Mucosa of descending colon (tissue), 3 donors: ENCODE measurements at regions not wholly inside any gene's neighbourhood (a gene's known extent, or its start where the extent isn't known, plus 50 kb on each side); places are given as distances from the start of the nearest gene placed in this dataset.
A peak's percentile ranks its signal among the peaks of the same experiment; 100 is the strongest.
"Not testable (repeated sequence)": the region's sequence is repeated elsewhere in the genome, so short reads cannot be mapped to it uniquely, and the experiment has no call there.

ENCODE experiments used
- ATAC-seq: fragments of 200-7000 bp; cut with Tn5 transposase; one replicate; pipeline ENCODE4 v1.9.1; 2020; ENCODE audit warnings: mild to moderate bottlenecking, moderate library complexity
- DNase-seq, 3 donors: peaks; one replicate each; pipeline ENCODE4 v3.0.0-alpha.2; 2020
- H3K36me3 ChIP-seq: fragments of 200-600 bp; one replicate; pipeline ENCODE4 v1.8.0; 2021; ENCODE audit warnings: low read depth, mild to moderate bottlenecking
- H3K4me1 ChIP-seq: fragments of 200-600 bp; one replicate; pipeline ENCODE4 v1.8.0; 2021; ENCODE audit warnings: low read depth, mild to moderate bottlenecking
- H3K4me3 ChIP-seq: fragments of 200-600 bp; one replicate; pipeline ENCODE4 v1.8.0; 2021; ENCODE audit warnings: mild to moderate bottlenecking
- H3K9me3 ChIP-seq: fragments of 200-600 bp; one replicate; pipeline ENCODE4 v1.8.0; 2021; ENCODE audit warnings: mild to moderate bottlenecking
- intact Hi-C, 2 donors: fragments of 100-400 bp; cut with DNase I in 1 of 2; cut with micrococcal nuclease in 1 of 2; formaldehyde crosslinking; loops; one replicate each; pipeline versions ENCODE4 v1.11.0 to v1.11.1; 2022; cut with DNase I, micrococcal nuclease
- TF ChIP-seq, protein P1 (sequence below): fragments of 200-600 bp; IDR thresholded peaks from one replicate; pipeline ENCODE4 v1.8.0; 2022; ENCODE audit warnings: antibody characterized with exemption, mild to moderate bottlenecking
- donor health status: DM: no; HTN: no; CAD: no; lungs with moderate emphysema.
- donor health status: DM: no; HTN: no; CAD: no.
- donor health status: DM: no; HTN: yes; CAD: no.

DNA sequence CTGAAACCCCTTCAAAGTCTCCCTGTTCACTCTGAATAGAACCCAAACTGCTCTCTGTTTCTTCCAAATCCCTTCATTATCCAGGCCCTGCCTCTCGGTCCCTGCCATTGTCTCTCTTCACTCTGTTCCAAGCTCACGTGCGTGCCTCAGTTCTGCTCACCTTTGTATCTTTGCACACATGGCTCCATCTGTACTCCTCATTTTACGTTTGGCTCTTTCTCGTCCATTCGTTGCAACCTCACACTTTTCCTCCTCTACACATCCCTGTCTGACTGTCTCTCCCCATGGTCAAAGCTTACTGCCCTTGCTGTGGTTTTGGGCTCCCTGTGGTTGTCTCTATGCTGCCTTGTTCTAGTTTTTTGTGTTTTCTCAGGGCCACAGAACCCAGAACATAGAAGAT is 1054.5 kb downstream of the BCL11B start:
- no peaks in the 10 kb centered on the region for H3K4me1 ChIP-seq
- intact Hi-C loops: no loop called here
- TF ChIP-seq, protein P1, sequence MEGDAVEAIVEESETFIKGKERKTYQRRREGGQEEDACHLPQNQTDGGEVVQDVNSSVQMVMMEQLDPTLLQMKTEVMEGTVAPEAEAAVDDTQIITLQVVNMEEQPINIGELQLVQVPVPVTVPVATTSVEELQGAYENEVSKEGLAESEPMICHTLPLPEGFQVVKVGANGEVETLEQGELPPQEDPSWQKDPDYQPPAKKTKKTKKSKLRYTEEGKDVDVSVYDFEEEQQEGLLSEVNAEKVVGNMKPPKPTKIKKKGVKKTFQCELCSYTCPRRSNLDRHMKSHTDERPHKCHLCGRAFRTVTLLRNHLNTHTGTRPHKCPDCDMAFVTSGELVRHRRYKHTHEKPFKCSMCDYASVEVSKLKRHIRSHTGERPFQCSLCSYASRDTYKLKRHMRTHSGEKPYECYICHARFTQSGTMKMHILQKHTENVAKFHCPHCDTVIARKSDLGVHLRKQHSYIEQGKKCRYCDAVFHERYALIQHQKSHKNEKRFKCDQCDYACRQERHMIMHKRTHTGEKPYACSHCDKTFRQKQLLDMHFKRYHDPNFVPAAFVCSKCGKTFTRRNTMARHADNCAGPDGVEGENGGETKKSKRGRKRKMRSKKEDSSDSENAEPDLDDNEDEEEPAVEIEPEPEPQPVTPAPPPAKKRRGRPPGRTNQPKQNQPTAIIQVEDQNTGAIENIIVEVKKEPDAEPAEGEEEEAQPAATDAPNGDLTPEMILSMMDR: no peak
- no peaks in the 10 kb centered on the region for H3K9me3 ChIP-seq
- no peak overlapping the region for H3K4me3 ChIP-seq
- no peaks in the 10 kb centered on the region for H3K36me3 ChIP-seq
- ATAC-seq: no peak
- no peak for DNase-seq

DNA sequence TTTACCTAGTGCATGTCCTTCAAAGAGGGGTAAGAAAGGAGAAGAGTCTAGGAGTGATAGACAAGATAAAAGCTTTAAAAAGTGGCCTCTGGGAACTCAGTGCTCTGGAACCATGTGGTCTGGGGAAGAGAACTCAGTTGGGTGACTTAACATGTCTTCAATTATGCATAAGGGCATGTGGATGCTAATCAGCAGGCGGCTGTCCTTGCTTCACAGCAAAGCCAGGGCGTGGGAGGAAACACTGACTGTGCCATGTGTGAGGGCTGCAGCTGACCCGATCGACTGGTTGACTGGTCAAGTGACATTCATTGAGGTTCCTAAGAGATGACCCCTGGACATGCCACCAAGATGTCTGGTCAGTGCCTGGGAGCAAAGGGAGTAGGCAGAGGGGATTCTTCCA is 1053.8 kb downstream of the BCL11B start:
- DNase-seq: no peak
- intact Hi-C loops: no loop called here
- no peak for ATAC-seq
- TF ChIP-seq, protein P1: no peak
- Histone ChIP-seq H3K4me3 (no peak overlapping the region), H3K36me3 (no peaks in the 10 kb centered on the region), H3K9me3 (no peaks in the 10 kb centered on the region), H3K4me1 (no peaks in the 10 kb centered on the region)

DNA sequence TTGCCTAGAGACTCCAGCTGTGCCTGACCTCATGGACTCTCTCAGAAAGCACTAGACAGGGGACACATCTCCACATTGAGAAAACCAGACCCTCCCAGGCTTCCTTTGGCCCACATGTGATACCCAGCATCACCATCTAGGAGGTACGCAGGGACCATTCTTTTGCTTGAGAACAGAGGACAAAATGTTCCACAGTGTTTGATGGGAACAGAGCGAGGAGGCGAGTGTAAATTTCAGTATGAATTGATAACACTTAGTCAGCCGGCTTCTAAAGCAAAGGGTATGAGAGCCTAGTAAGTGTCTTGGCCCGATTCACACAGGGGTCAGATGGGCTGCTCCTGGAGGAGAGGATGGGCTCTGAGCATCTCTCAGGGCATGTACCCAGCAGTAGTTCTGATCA is 1052.4 kb downstream of the BCL11B start:
- intact Hi-C loops: no loop called here
- DNase-seq (no peak), ATAC-seq (no peak)
- H3K36me3 ChIP-seq: no peaks in the 10 kb centered on the region
- H3K4me1 ChIP-seq: no peaks in the 10 kb centered on the region
- no peak overlapping the region for H3K4me3 ChIP-seq
- TF ChIP-seq, protein P1: no peak
- H3K9me3 ChIP-seq: no peaks in the 10 kb centered on the region

DNA sequence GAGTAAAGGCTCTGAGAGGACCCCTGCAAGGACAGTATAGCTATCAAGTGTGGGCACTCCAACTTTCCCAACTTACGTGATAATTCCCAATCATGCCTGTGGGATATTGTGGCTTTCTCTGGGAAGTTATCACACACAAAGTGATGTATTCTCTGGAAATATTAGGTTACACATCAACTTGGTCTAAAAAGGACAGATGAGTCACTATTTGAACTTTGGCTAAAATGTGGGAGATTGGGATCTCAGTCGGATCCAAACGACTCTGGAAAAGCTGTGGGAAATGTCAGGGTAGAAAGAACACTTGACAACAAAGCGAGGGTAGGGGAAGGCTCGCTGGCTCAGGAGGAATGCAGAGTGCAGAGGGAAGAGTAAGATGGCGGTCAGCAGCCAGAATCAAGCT is 1048.9 kb downstream of the BCL11B start:
- no peaks in the 10 kb centered on the region for H3K36me3 ChIP-seq
- ATAC-seq: no peak
- H3K4me3 ChIP-seq: no peak overlapping the region
- intact Hi-C loops: no loop called here
- no peaks in the 10 kb centered on the region for H3K4me1 ChIP-seq
- H3K9me3 ChIP-seq: no peaks in the 10 kb centered on the region
- TF ChIP-seq, protein P1: no peak
- no peak for DNase-seq

DNA sequence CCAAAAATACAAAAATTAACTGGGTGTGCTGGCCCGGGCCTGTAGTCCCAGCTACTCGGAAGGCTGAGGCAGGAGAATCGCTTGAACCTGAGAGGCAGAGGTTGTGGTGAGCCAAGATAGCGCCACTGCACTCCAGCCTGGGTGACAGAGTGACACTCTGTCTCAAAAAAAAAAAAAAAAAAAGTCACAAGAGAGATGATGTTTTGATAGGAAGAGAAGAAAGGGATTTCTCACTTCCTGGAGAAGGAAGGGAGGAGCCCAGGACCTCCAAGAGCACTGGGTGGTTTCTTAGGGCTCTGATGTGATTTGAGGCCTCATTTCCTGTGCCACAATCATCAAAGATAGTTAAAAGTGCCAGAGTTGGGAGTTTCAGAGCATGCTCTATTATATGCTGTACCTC is 1048.3 kb downstream of the BCL11B start:
- intact Hi-C loops, H3K4me3 ChIP-seq, H3K36me3 ChIP-seq, DNase-seq, H3K4me1 ChIP-seq, H3K9me3 ChIP-seq: not testable (repeated sequence)
- ATAC-seq: peak; percentile 52

DNA sequence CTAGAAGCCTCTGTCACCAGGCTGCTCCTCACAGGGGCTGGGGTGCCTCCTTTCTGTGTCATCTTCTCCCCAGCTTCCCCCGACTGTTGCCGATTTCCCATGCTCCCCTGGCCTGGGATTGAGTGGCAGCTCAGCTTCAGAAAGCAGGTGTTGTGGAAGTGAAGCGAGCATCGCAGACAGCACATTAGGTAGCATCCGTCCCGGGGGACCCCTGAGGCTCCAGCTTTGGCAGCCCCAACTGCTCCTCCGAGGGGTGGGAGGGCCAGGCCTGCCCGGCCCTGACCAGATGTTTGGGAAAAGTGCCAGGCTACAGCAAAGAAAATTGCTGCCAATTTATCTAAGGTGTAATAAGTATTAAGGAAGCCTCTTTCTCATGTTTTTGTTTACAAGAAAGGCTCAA is 1045.6 kb downstream of the BCL11B start:
- ATAC-seq (no peak), DNase-seq (no peak)
- Histone ChIP-seq H3K9me3 (no peaks in the 10 kb centered on the region), H3K36me3 (no peaks in the 10 kb centered on the region), H3K4me1 (no peaks in the 10 kb centered on the region), H3K4me3 (no peak overlapping the region)
- TF ChIP-seq, protein P1: no peak
- intact Hi-C loops: no loop called here
